Ectodermal cell (in vitro differentiated cells): ENCODE measurements at regions not wholly inside any gene's neighbourhood (a gene's known extent, or its start where the extent isn't known, plus 50 kb on each side); places are given as distances from the start of the nearest gene placed in this dataset.

ENCODE experiments used
- H3K27ac ChIP-seq: 2 replicates; pipeline ENCODE4 v1.7.0; 2013; ENCODE audit warnings: mild to moderate bottlenecking, low read depth, low read length; ENCODE audit not compliant: insufficient read depth, poor library complexity, severe bottlenecking
- H3K27me3 ChIP-seq: 2 replicates; pipeline ENCODE4 v1.7.0; 2013; ENCODE audit warnings: mild to moderate bottlenecking, low read length; ENCODE audit not compliant: insufficient read depth, control insufficient read depth, poor library complexity, severe bottlenecking
- H3K36me3 ChIP-seq: one replicate; pipeline ENCODE4 v1.7.0; 2013; ENCODE audit warnings: low read length; ENCODE audit not compliant: control insufficient read depth, insufficient read depth
- H3K4me1 ChIP-seq: one replicate; pipeline ENCODE4 v1.7.0; 2013; ENCODE audit warnings: low read length; ENCODE audit not compliant: control insufficient read depth, insufficient read depth
- H3K4me3 ChIP-seq: 2 replicates; pipeline ENCODE4 v1.7.0; 2013; ENCODE audit warnings: low read depth, low read length, control low read depth; ENCODE audit not compliant: insufficient read depth
- H3K9me3 ChIP-seq: 2 replicates; pipeline ENCODE4 v1.7.0; 2013; ENCODE audit warnings: mild to moderate bottlenecking, low read length, moderate library complexity; ENCODE audit not compliant: control insufficient read depth
- WGBS, 2 experiments: methylation state at CpG; one replicate each; pipeline ENCODE4 v1.1.7; 2013; ENCODE audit warnings: missing lambda C conversion rate in 2 of 2; 5-methylcytosine and 5-hydroxymethylcytosine counted together

DNA sequence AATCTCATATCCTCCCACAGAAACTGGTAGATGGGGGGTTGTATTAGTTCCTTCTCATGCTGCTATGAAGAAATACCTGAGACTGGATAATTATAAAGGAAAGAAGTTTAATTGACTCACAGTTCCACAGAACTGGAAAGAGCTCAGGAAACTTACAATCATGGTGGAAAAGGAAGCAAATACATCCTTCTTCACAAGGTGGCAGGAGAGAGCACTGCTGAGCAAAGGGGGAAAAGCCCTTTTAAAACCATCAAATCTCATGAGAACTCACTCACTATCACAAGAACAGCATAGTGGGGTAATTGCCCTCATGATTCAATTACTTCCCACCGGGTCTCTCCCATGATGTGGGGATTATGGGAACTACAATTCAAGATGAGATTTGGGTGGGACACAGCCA is 250.5 kb upstream of the GPRIN3 start:
- Histone ChIP-seq H3K27ac (no peak overlapping the region), H3K27me3 (no peaks in the 10 kb centered on the region), H3K36me3 (no peaks in the 10 kb centered on the region), H3K9me3 (no peaks in the 10 kb centered on the region), H3K4me1 (no peaks in the 10 kb centered on the region), H3K4me3 (no peak overlapping the region)
- 58% methylated on average over 1 of the region's 1 CpG; no CpG with 5 or more reads in 1 of the 2 experiments for WGBS, 2 experiments

DNA sequence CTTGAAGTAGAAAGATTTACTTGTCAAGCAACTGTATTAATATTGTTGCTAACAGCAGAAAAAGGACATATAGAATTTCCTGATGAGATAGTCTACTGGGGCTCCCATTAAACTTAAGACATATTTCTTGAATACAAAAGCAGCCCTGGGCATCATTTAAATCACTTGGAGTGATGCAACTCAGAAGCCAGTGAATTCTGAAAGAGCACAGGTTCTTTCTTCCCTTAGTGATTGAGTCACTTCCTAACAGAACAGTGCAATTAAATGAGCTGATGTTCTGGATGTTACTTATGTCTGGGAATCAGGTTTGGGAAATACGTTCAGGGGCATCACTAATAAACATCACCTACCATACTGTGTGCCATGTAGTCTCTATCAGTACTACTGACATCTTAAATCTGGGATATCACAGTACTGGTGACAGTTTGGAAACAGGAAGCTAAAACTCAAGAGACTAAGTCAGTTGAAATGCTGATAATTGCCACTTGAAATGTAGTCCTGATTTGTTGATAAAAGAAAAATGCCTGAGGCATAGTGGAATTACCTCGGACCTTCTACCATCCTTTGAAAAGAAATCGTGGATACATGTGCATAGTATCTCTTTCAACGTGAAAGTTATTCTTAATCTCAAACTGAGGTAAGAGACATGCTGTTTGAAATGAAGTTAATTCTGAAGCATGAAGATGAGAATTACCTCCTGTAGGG is 249.2 kb upstream of the GPRIN3 start:
- H3K27ac ChIP-seq = no peak overlapping the region
- no peak overlapping the region for H3K4me3 ChIP-seq
- H3K4me1 ChIP-seq = no peaks in the 10 kb centered on the region
- no peaks in the 10 kb centered on the region for H3K27me3 ChIP-seq
- no peaks in the 10 kb centered on the region for H3K36me3 ChIP-seq
- 80 to 97% methylated on average over 3 to 4 of the region's 4 CpGs for WGBS, 2 experiments
- no peaks in the 10 kb centered on the region for H3K9me3 ChIP-seq

DNA sequence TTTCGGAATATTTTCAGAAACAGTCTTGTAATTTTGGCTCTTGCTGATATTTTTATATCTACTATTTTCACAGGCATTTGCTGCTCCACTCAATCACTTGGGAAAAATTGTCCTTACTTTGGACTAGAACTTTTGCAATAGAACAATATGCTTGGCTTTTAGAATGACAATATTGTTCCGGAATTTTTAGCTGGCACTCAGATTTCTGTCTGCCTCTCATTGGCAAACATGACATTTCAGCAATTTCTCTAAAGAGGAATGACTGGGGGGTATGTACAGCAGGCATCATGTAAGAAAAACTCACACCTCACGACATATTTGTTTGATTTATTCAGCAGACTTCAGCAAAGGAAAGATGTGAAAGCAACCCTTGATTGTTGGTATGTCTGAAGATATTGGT is 243.6 kb upstream of the GPRIN3 start:
- no peaks in the 10 kb centered on the region for H3K36me3 ChIP-seq
- H3K4me3 ChIP-seq = no peak overlapping the region
- WGBS, 2 experiments = 94 to 95% methylated on average over 3 of the region's 3 CpGs
- H3K4me1 ChIP-seq = no peaks in the 10 kb centered on the region
- H3K27me3 ChIP-seq = no peaks in the 10 kb centered on the region
- no peaks in the 10 kb centered on the region for H3K9me3 ChIP-seq
- no peak overlapping the region for H3K27ac ChIP-seq

GRCh38 chr4:89549907-89550306 is 242.3 kb upstream of the GPRIN3 start:
- WGBS, 2 experiments = 88 to 100% methylated on average over 1 of the region's 1 CpG
- Histone ChIP-seq H3K4me3 (no peak overlapping the region), H3K27ac (no peak overlapping the region), H3K36me3 (no peaks in the 10 kb centered on the region), H3K9me3 (peaks cover 3% of the 10 kb centered on the region), H3K27me3 (no peaks in the 10 kb centered on the region), H3K4me1 (no peaks in the 10 kb centered on the region)

- Histone ChIP-seq H3K27ac (no peak overlapping the region), H3K36me3 (no peaks in the 10 kb centered on the region), H3K4me1 (no peaks in the 10 kb centered on the region), H3K27me3 (no peaks in the 10 kb centered on the region), H3K4me3 (no peak overlapping the region), H3K9me3 (peaks cover 3% of the 10 kb centered on the region)
- no CpG with 5 or more reads among the region's 1 CpG for WGBS, 2 experiments
Measured at GRCh38 chr4:89545315-89545714, 237.7 kb upstream of the GPRIN3 start.

GRCh38 chr4:89541998-89542397 is 234.4 kb upstream of the GPRIN3 start:
- Histone ChIP-seq H3K9me3 (peaks cover 3% of the 10 kb centered on the region), H3K27ac (no peak overlapping the region), H3K36me3 (no peaks in the 10 kb centered on the region), H3K27me3 (no peaks in the 10 kb centered on the region), H3K4me1 (no peaks in the 10 kb centered on the region), H3K4me3 (no peak overlapping the region)

- no peak overlapping the region for H3K4me3 ChIP-seq
- H3K36me3 ChIP-seq = no peaks in the 10 kb centered on the region
- no peaks in the 10 kb centered on the region for H3K27me3 ChIP-seq
- peaks cover under 1% of the 10 kb centered on the region for H3K9me3 ChIP-seq
- WGBS, 2 experiments = 82 to 92% methylated on average over 1 to 2 of the region's 2 CpGs
- H3K4me1 ChIP-seq = no peaks in the 10 kb centered on the region
- no peak overlapping the region for H3K27ac ChIP-seq
Measured at GRCh38 chr4:89539797-89540711, 232.5 kb upstream of the GPRIN3 start.

DNA sequence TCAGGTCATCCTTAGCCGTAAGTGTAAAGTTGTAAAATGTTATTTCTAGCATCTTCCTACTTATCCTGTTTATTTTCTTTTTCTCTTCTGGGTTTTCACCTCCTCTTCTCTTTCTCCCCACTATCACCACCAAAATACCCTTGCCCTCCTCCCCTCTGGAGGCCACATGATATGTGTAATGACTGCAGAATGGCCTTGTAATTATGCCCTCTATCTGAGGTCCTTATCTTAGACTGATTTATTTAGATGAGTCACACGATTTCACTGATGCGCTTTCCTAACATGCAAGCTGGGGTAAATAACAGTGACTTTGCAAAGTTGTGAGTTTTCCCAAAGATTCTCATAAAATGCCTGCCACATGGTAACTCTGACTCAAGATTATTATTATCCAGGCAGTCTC is 231.8 kb upstream of the GPRIN3 start:
- H3K36me3 ChIP-seq = no peaks in the 10 kb centered on the region

GRCh38 chr4:89538886-89539285 is 231.3 kb upstream of the GPRIN3 start:
- 100% methylated on average over 1 of the region's 1 CpG for WGBS, 2 experiments
- Histone ChIP-seq H3K4me1 (no peaks in the 10 kb centered on the region), H3K36me3 (no peaks in the 10 kb centered on the region), H3K27me3 (no peaks in the 10 kb centered on the region), H3K27ac (no peak overlapping the region), H3K4me3 (no peak overlapping the region), H3K9me3 (no peaks in the 10 kb centered on the region)

More for the DNA sequence above, 231.8 kb upstream of the GPRIN3 start:
- Histone ChIP-seq H3K4me3 (no peak overlapping the region), H3K9me3 (no peaks in the 10 kb centered on the region), H3K27ac (no peak overlapping the region), H3K27me3 (no peaks in the 10 kb centered on the region), H3K4me1 (no peaks in the 10 kb centered on the region)
- 91 to 96% methylated on average over 3 of the region's 3 CpGs for WGBS, 2 experiments

GRCh38 chr4:89538171-89538570 is 230.6 kb upstream of the GPRIN3 start:
- Histone ChIP-seq H3K9me3 (no peaks in the 10 kb centered on the region), H3K4me3 (no peak overlapping the region), H3K36me3 (no peaks in the 10 kb centered on the region), H3K27ac (no peak overlapping the region), H3K27me3 (no peaks in the 10 kb centered on the region), H3K4me1 (no peaks in the 10 kb centered on the region)
